Large intestine (tissue), 3 donors: ENCODE measurements at regions not wholly inside any gene's neighbourhood (a gene's known extent, or its start where the extent isn't known, plus 50 kb on each side); places are given as distances from the start of the nearest gene placed in this dataset.

Experiments
- DNase-seq, 2 donors: peaks; one replicate each; pipeline versions ENCODE4 v3.0.0 to v3.0.0-alpha.2; 2013
- H3K27ac ChIP-seq: one replicate; pipeline ENCODE4 v1.5.1; 2013; ENCODE audit warnings: low read length
- H3K27me3 ChIP-seq: 2 replicates; pipeline ENCODE4 v1.6.1; 2013; ENCODE audit warnings: low read length; ENCODE audit not compliant: control insufficient read depth, insufficient read depth
- H3K36me3 ChIP-seq: 2 replicates; pipeline ENCODE4 v1.6.1; 2013; ENCODE audit warnings: low read length; ENCODE audit not compliant: control insufficient read depth, insufficient read depth
- H3K4me1 ChIP-seq: one replicate; pipeline ENCODE4 v1.6.1; 2013; ENCODE audit warnings: low read length; ENCODE audit not compliant: control insufficient read depth, insufficient read depth
- H3K4me3 ChIP-seq: one replicate; pipeline ENCODE4 v1.5.1; 2013; ENCODE audit warnings: low read length
- H3K9me3 ChIP-seq: one replicate; pipeline ENCODE4 v1.6.1; 2013; ENCODE audit warnings: mild to moderate bottlenecking, low read depth, low read length, moderate library complexity; ENCODE audit not compliant: control insufficient read depth
- WGBS: methylation state at CpG from one replicate; pipeline ENCODE4 v1.1.5; 2013; ENCODE audit warnings: low lambda C conversion rate; ENCODE audit not compliant: insufficient coverage; 5-methylcytosine and 5-hydroxymethylcytosine counted together

- H3K4me1 ChIP-seq, result no peaks in the 10 kb centered on the region
- 60% methylated on average over 1 of the region's 4 CpGs for WGBS
Observed at GRCh38 chr1:63064135-63064534, 258.2 kb upstream of the FOXD3 start.

GRCh38 chr1:63068626-63069025, 253.7 kb upstream of the FOXD3 start:
- no peaks in the 10 kb centered on the region for H3K4me1 ChIP-seq
- 100% methylated on average over 1 of the region's 7 CpGs for WGBS
- no peaks in the 10 kb centered on the region for H3K36me3 ChIP-seq
- H3K4me3 ChIP-seq, result no peak overlapping the region
- no peaks in the 10 kb centered on the region for H3K9me3 ChIP-seq
- DNase-seq, result no peak
- H3K27ac ChIP-seq, result no peak overlapping the region
- peaks cover 19% of the 10 kb centered on the region for H3K27me3 ChIP-seq

More at GRCh38 chr1:63064135-63064534, 258.2 kb upstream of the FOXD3 start:
- Histone ChIP-seq H3K27me3 (peaks cover 2% of the 10 kb centered on the region), H3K9me3 (no peaks in the 10 kb centered on the region), H3K4me3 (no peak overlapping the region), H3K36me3 (no peaks in the 10 kb centered on the region), H3K27ac (no peak overlapping the region)
- no peak for DNase-seq

- H3K4me3 ChIP-seq, result no peak overlapping the region
- WGBS, result no CpG with 5 or more reads among the region's 6 CpGs
- no peaks in the 10 kb centered on the region for H3K4me1 ChIP-seq
- no peak for DNase-seq
- H3K27me3 ChIP-seq, result peaks cover 25% of the 10 kb centered on the region
- no peak overlapping the region for H3K27ac ChIP-seq
- no peaks in the 10 kb centered on the region for H3K36me3 ChIP-seq
- H3K9me3 ChIP-seq, result peaks cover under 1% of the 10 kb centered on the region
Observed at GRCh38 chr1:63069214-63069613, 253.2 kb upstream of the FOXD3 start.

DNA sequence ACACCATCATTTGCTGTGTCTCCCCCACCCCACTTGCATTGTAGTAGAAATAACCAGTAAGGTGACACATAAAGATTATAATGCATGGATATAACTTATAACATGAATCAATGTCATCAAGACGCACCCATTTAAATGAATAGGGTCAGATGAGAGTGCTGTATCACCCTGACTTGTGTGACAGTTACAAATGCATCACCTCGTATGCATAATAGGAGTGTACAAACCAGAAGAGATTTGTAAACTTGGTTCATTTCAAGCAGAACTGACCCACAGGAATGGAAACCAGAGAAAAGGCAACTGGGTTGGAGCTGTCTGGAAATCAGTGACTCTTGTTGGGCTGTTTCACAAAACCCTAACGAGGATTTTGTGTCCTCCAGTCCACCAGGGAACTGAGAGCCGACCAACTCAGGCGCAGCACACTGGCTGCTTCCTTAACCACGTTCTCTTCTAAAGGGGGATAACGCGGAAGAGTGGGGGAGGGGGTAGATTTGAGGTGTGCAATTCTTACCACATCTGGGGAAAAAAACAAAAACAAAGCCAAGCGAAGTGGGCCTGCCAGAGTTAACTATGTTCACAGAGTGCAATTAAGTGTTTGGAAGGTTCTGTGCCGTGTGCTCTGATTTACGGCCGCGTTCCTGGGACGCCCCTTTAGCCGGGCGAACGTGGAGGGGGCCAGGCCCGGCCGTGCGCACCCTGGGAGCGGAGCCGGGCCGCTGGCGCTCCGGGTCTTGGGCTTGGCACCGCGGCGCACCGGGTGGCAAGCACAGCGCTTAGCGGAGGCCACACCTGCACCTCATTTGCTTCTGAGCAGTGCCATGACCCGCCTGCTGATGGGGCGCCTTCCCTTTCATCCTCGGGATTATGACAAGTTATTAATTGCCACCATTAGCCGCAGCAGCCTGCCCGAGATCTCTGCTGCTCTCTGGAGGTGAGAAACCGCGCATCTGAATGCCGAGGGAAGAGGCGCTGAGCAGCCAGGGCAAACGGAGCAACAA, 248.8 kb upstream of the FOXD3 start:
- Histone ChIP-seq H3K4me3 (no peak overlapping the region), H3K27ac (no peak overlapping the region), H3K27me3 (peaks cover 40% of the 10 kb centered on the region), H3K36me3 (no peaks in the 10 kb centered on the region), H3K4me1 (peaks cover 3% of the 10 kb centered on the region), H3K9me3 (peaks cover 3% of the 10 kb centered on the region)
- peak; percentile 26 to 65 for DNase-seq
- WGBS, result no CpG with 5 or more reads among the region's 41 CpGs

DNA sequence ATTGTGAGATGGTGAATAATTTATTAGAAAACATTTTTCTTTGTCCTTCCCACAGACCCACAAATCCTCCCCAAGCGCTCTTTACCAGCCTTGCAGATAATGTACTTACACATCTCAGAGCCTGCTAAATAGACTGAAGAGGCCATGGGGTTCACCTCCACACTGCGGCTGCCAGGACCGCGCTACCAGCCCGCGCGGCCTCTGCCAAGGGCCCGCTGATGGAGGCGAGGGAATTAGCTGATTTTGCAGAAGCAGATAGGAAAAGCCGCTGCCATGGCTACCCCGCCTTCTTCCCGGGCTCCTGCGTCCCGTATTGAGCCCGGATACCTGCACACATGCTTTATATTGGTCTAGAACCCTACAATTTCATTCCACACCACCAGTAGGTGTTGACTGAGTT, 248.0 kb upstream of the FOXD3 start:
- Histone ChIP-seq H3K36me3 (no peaks in the 10 kb centered on the region), H3K27ac (no peak overlapping the region), H3K4me1 (peaks cover 3% of the 10 kb centered on the region), H3K4me3 (no peak overlapping the region), H3K27me3 (peaks cover 40% of the 10 kb centered on the region), H3K9me3 (peaks cover 3% of the 10 kb centered on the region)
- DNase-seq, result no peak
- 40% methylated on average over 5 of the region's 15 CpGs for WGBS

DNA sequence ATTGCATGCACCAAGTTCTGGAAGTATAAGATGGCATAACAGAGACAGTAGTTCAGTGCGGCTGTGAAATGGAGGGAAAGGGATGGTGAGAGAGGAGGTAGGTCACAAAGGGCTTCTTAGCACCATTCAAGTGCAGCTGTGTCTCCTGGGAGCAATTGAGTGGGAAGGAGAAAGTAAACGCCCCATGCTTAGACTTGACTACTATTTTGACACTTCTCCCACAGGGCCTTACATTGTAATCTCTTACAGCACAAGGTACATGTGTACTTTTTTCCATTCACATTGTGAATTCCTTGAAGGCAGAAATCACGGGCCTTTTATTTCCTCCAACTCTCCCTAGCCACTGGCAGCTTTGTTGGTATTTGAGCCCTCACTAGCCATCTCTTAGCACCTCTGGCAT, 239.6 kb upstream of the FOXD3 start:
- Histone ChIP-seq H3K9me3 (no peaks in the 10 kb centered on the region), H3K36me3 (no peaks in the 10 kb centered on the region), H3K4me1 (peaks cover 7% of the 10 kb centered on the region), H3K4me3 (no peak overlapping the region), H3K27me3 (no peaks in the 10 kb centered on the region), H3K27ac (no peak overlapping the region)
- WGBS, result no CpG with 5 or more reads among the region's 3 CpGs
- DNase-seq, result peak; percentile 69 to 81

- no peaks in the 10 kb centered on the region for H3K27me3 ChIP-seq
- no peak overlapping the region for H3K27ac ChIP-seq
- H3K36me3 ChIP-seq, result no peaks in the 10 kb centered on the region
- peak; percentile 12 to 38 for DNase-seq
- WGBS, result 0% methylated on average over 2 of the region's 10 CpGs
- H3K4me3 ChIP-seq, result no peak overlapping the region
- H3K9me3 ChIP-seq, result no peaks in the 10 kb centered on the region
- peaks cover 6% of the 10 kb centered on the region for H3K4me1 ChIP-seq
Observed at GRCh38 chr1:63087966-63088365, 234.4 kb upstream of the FOXD3 start.

DNA sequence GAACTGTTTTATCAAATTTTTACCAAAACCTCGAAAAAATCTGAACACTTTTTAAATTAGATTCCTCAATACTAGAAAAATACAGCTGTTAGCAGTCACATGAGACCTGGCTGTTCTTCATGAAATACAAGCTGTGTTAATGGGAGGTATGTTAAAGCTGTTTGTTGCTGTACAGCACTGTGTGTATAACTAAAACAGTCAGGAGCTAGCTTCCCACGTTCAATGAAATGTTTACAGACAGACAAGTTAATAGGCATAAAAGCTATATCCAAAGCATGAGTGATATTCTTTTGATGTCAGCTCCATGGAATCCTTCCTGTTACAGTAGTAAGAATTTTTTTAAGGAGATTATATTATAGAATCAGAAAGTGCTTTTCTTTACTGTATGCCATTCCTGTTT, 223.2 kb upstream of the FOXD3 start:
- Histone ChIP-seq H3K4me3 (no peak overlapping the region), H3K27ac (no peak overlapping the region), H3K36me3 (no peaks in the 10 kb centered on the region), H3K9me3 (no peaks in the 10 kb centered on the region), H3K27me3 (no peaks in the 10 kb centered on the region), H3K4me1 (no peaks in the 10 kb centered on the region)
- WGBS, result no CpG with 5 or more reads among the region's 2 CpGs
- DNase-seq, result peak in 1 of 2 donors; percentile 29

DNA sequence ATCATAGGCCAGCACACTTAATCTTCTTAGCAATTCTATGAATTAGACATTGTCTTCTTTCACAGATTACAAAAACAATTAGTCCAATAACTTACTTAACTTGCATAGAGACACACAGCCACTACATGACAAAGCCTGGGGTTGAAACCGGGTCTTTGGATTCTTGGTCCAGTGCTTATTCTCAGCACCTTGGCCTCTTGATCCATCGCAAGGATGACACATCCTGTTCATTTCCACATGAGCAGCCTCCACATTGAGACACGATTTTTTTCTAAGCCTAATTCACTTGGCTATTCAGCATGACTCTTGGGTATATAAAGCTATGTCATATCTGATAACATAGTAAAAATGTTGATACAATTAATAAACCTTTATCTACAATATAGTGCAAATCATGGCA, 221.0 kb upstream of the FOXD3 start:
- no CpG with 5 or more reads among the region's 3 CpGs for WGBS
- no peaks in the 10 kb centered on the region for H3K27me3 ChIP-seq
- H3K4me1 ChIP-seq, result no peaks in the 10 kb centered on the region
- no peaks in the 10 kb centered on the region for H3K9me3 ChIP-seq
- no peak overlapping the region for H3K4me3 ChIP-seq
- H3K36me3 ChIP-seq, result no peaks in the 10 kb centered on the region
- no peak for DNase-seq
- H3K27ac ChIP-seq, result no peak overlapping the region

- H3K4me3 ChIP-seq, result no peak overlapping the region
Observed at GRCh38 chr1:63103682-63104081, 218.7 kb upstream of the FOXD3 start.

GRCh38 chr1:63107066-63107465, 215.3 kb upstream of the FOXD3 start:
- Histone ChIP-seq H3K4me3 (no peak overlapping the region), H3K27me3 (peaks cover 3% of the 10 kb centered on the region), H3K27ac (no peak overlapping the region), H3K4me1 (no peaks in the 10 kb centered on the region), H3K9me3 (no peaks in the 10 kb centered on the region), H3K36me3 (no peaks in the 10 kb centered on the region)
- 57% methylated on average over 1 of the region's 1 CpG for WGBS
- no peak for DNase-seq

More at GRCh38 chr1:63103682-63104081, 218.7 kb upstream of the FOXD3 start:
- peaks cover 3% of the 10 kb centered on the region for H3K27me3 ChIP-seq
- no peaks in the 10 kb centered on the region for H3K4me1 ChIP-seq
- H3K36me3 ChIP-seq, result no peaks in the 10 kb centered on the region
- H3K9me3 ChIP-seq, result no peaks in the 10 kb centered on the region
- H3K27ac ChIP-seq, result no peak overlapping the region
- no CpG with 5 or more reads among the region's 1 CpG for WGBS
- DNase-seq, result no peak
